ENCODE measurements at regions not wholly inside any gene's neighbourhood (a gene's known extent, or its start where the extent isn't known, plus 50 kb on each side); places are given as distances from the start of the nearest gene placed in this dataset.

GRCh38 chr10:85235258-85235657 is 906.9 kb downstream of the CCSER2 start:
- no peak for ATAC-seq
- no peak for DNase-seq

GRCh38 chr10:85238676-85239075 is 910.3 kb downstream of the CCSER2 start:
- POLR2A ChIA-PET: no interaction called here

More at GRCh38 chr10:85235258-85235657, 906.9 kb downstream of the CCSER2 start:
- H3K36me3 Mint-ChIP-seq: no peaks in the 10 kb centered on the region
- H3K27ac Mint-ChIP-seq: no peak overlapping the region
- peaks cover 0 to 4% (median 0%) of the 10 kb centered on the region in 11 donors for H3K9me3 Mint-ChIP-seq
- Histone ChIP-seq H3K36me3 (ENCODE audit: control insufficient read depth in 2 of 3, insufficient read depth in 3 of 3, low read length in 3 of 3) (no peaks in the 10 kb centered on the region), H3K27ac (ENCODE audit: low read depth, low read length) (no peak overlapping the region), H3K27me3 (ENCODE audit: control insufficient read depth in 2 of 2, insufficient read depth in 2 of 2, low read length in 2 of 2) (no peaks in the 10 kb centered on the region), H3K4me3 (ENCODE audit: low read length) (no peak overlapping the region), H3K9me3 (ENCODE audit: control insufficient read depth in 2 of 3, low read length in 3 of 3) (no peaks in the 10 kb centered on the region), H3K4me1 (ENCODE audit: control insufficient read depth in 2 of 2, insufficient read depth in 2 of 2, low read length in 2 of 2) (no peaks in the 10 kb centered on the region)
- intact Hi-C loops (cut with micrococcal nuclease): no loop called here
- H3K4me1 Mint-ChIP-seq: no peaks in the 10 kb centered on the region
- no peak overlapping the region for H3K4me3 Mint-ChIP-seq
- peaks cover 0 to 14% (median 0%) of the 10 kb centered on the region in 5 donors for H3K27me3 Mint-ChIP-seq
- POLR2A ChIA-PET: no interaction called here
- CTCF ChIA-PET: no interaction called here

GRCh38 chr10:85250304-85250703 is 921.9 kb downstream of the CCSER2 start:
- Histone ChIP-seq H3K4me3 (ENCODE audit: low read length) (no peak overlapping the region), H3K27me3 (ENCODE audit: control insufficient read depth in 2 of 2, insufficient read depth in 2 of 2, low read length in 2 of 2) (no peaks in the 10 kb centered on the region), H3K27ac (ENCODE audit: low read depth, low read length) (no peak overlapping the region), H3K9me3 (ENCODE audit: control insufficient read depth in 2 of 3, low read length in 3 of 3) (no peaks in the 10 kb centered on the region), H3K4me1 (ENCODE audit: control insufficient read depth in 2 of 2, insufficient read depth in 2 of 2, low read length in 2 of 2) (no peaks in the 10 kb centered on the region), H3K36me3 (ENCODE audit: control insufficient read depth in 2 of 3, insufficient read depth in 3 of 3, low read length in 3 of 3) (no peaks in the 10 kb centered on the region)
- no peak for ATAC-seq
- peaks cover 0 to 4% (median 0%) of the 10 kb centered on the region in 11 donors for H3K9me3 Mint-ChIP-seq
- no peak overlapping the region for H3K27ac Mint-ChIP-seq
- intact Hi-C loops (cut with micrococcal nuclease): no loop called here
- H3K27me3 Mint-ChIP-seq: peaks cover 0 to 7% (median 0%) of the 10 kb centered on the region in 5 donors
- H3K36me3 Mint-ChIP-seq: no peaks in the 10 kb centered on the region
- H3K4me1 Mint-ChIP-seq: no peaks in the 10 kb centered on the region
- POLR2A ChIA-PET: no interaction called here
- H3K4me3 Mint-ChIP-seq: no peak overlapping the region
- no peak for DNase-seq
- CTCF ChIA-PET: no interaction called here

More at GRCh38 chr10:85238676-85239075, 910.3 kb downstream of the CCSER2 start:
- no peaks in the 10 kb centered on the region for H3K4me1 ChIP-seq (ENCODE audit: control insufficient read depth in 2 of 2, insufficient read depth in 2 of 2, low read length in 2 of 2)
- ATAC-seq (no peak), DNase-seq (no peak)
- H3K4me3 Mint-ChIP-seq: no peak overlapping the region
- no peak overlapping the region for H3K27ac Mint-ChIP-seq
- H3K36me3 ChIP-seq (ENCODE audit: control insufficient read depth in 2 of 3, insufficient read depth in 3 of 3, low read length in 3 of 3): no peaks in the 10 kb centered on the region
- H3K4me3 ChIP-seq (ENCODE audit: low read length): no peak overlapping the region
- peaks cover 0 to 4% (median 0%) of the 10 kb centered on the region in 11 donors for H3K9me3 Mint-ChIP-seq
- H3K4me1 Mint-ChIP-seq: no peaks in the 10 kb centered on the region
- peaks cover 0 to 14% (median 4%) of the 10 kb centered on the region in 5 donors for H3K27me3 Mint-ChIP-seq
- CTCF ChIA-PET: no interaction called here
- no peaks in the 10 kb centered on the region for H3K9me3 ChIP-seq (ENCODE audit: control insufficient read depth in 2 of 3, low read length in 3 of 3)
- intact Hi-C loops (cut with micrococcal nuclease): no loop called here
- H3K27ac ChIP-seq (ENCODE audit: low read depth, low read length): no peak overlapping the region
- no peaks in the 10 kb centered on the region for H3K27me3 ChIP-seq (ENCODE audit: control insufficient read depth in 2 of 2, insufficient read depth in 2 of 2, low read length in 2 of 2)
- no peaks in the 10 kb centered on the region for H3K36me3 Mint-ChIP-seq

GRCh38 chr10:85256481-85256880 is 928.1 kb downstream of the CCSER2 start:
- H3K27ac Mint-ChIP-seq: no peak overlapping the region

DNA sequence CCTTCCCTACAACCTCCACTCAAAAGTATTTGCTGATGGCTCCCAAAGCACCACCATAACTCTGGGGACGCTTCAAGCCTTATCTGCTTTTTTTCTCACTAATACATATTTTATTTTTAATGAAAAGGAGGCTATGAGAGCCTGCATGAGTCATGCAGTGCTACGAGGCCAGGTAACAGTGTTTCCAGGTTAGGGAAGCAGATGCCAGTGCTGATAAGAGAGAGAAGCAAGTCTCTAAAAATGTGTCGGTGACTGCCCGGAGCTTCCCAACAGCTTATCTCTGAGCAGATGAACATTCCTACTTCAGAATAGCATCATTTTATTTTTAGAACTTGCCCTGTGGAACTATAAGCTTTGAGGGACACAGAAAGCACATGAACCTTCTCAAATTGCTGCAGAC is 931.5 kb downstream of the CCSER2 start:
- H3K36me3 ChIP-seq (ENCODE audit: control insufficient read depth in 2 of 3, insufficient read depth in 3 of 3, low read length in 3 of 3): no peaks in the 10 kb centered on the region
- POLR2A ChIA-PET: no interaction called here
- Mint-ChIP-seq H3K36me3 (peaks cover 0 to 9% (median 0%) of the 10 kb centered on the region in 5 donors), H3K4me1 (no peaks in the 10 kb centered on the region), H3K9me3 (peaks cover 0 to 18% (median 3%) of the 10 kb centered on the region in 11 donors), H3K4me3 (no peak overlapping the region), H3K27me3 (peaks cover 0 to 18% (median 3%) of the 10 kb centered on the region in 5 donors), H3K27ac (no peak overlapping the region)
- no peaks in the 10 kb centered on the region for H3K4me1 ChIP-seq (ENCODE audit: control insufficient read depth in 2 of 2, insufficient read depth in 2 of 2, low read length in 2 of 2)
- intact Hi-C loops (cut with micrococcal nuclease): no loop called here
- H3K9me3 ChIP-seq (ENCODE audit: control insufficient read depth in 2 of 3, low read length in 3 of 3): no peaks in the 10 kb centered on the region
- DNase-seq (no peak), ATAC-seq (no peak)
- no peak overlapping the region for H3K27ac ChIP-seq (ENCODE audit: low read depth, low read length)
- CTCF ChIA-PET: no interaction called here
- H3K4me3 ChIP-seq (ENCODE audit: low read length): no peak overlapping the region
- no peaks in the 10 kb centered on the region for H3K27me3 ChIP-seq (ENCODE audit: control insufficient read depth in 2 of 2, insufficient read depth in 2 of 2, low read length in 2 of 2)

More at GRCh38 chr10:85256481-85256880, 928.1 kb downstream of the CCSER2 start:
- Mint-ChIP-seq H3K27me3 (peaks cover 0 to 23% (median 3%) of the 10 kb centered on the region in 5 donors), H3K9me3 (peaks cover 0 to 12% (median 3%) of the 10 kb centered on the region in 11 donors), H3K36me3 (peaks cover 0 to 9% (median 0%) of the 10 kb centered on the region in 5 donors), H3K4me1 (no peaks in the 10 kb centered on the region), H3K4me3 (no peak overlapping the region)
- CTCF ChIA-PET: no interaction called here
- no peaks in the 10 kb centered on the region for H3K36me3 ChIP-seq (ENCODE audit: control insufficient read depth in 2 of 3, insufficient read depth in 3 of 3, low read length in 3 of 3)
- no peak overlapping the region for H3K27ac ChIP-seq (ENCODE audit: low read depth, low read length)
- H3K27me3 ChIP-seq (ENCODE audit: control insufficient read depth in 2 of 2, insufficient read depth in 2 of 2, low read length in 2 of 2): no peaks in the 10 kb centered on the region
- DNase-seq: no peak
- intact Hi-C loops (cut with micrococcal nuclease): no loop called here
- ATAC-seq: no peak
- no peak overlapping the region for H3K4me3 ChIP-seq (ENCODE audit: low read length)
- POLR2A ChIA-PET: no interaction called here
- H3K9me3 ChIP-seq (ENCODE audit: control insufficient read depth in 2 of 3, low read length in 3 of 3): no peaks in the 10 kb centered on the region
- no peaks in the 10 kb centered on the region for H3K4me1 ChIP-seq (ENCODE audit: control insufficient read depth in 2 of 2, insufficient read depth in 2 of 2, low read length in 2 of 2)

- DNase-seq: no peak
- Mint-ChIP-seq H3K4me3 (no peak overlapping the region), H3K27ac (no peak overlapping the region), H3K4me1 (no peaks in the 10 kb centered on the region), H3K36me3 (peaks cover 0 to 9% (median 0%) of the 10 kb centered on the region in 5 donors), H3K27me3 (peaks cover 0 to 10% (median 5%) of the 10 kb centered on the region in 5 donors), H3K9me3 (peaks cover 0 to 14% (median 0%) of the 10 kb centered on the region in 11 donors)
- ChIA-PET CTCF (no interaction called here), POLR2A (no interaction called here)
- Histone ChIP-seq H3K4me3 (ENCODE audit: low read length) (no peak overlapping the region), H3K27me3 (ENCODE audit: control insufficient read depth in 2 of 2, insufficient read depth in 2 of 2, low read length in 2 of 2) (no peaks in the 10 kb centered on the region), H3K27ac (ENCODE audit: low read depth, low read length) (no peak overlapping the region), H3K4me1 (ENCODE audit: control insufficient read depth in 2 of 2, insufficient read depth in 2 of 2, low read length in 2 of 2) (no peaks in the 10 kb centered on the region), H3K36me3 (ENCODE audit: control insufficient read depth in 2 of 3, insufficient read depth in 3 of 3, low read length in 3 of 3) (no peaks in the 10 kb centered on the region), H3K9me3 (ENCODE audit: control insufficient read depth in 2 of 3, low read length in 3 of 3) (no peaks in the 10 kb centered on the region)
- ATAC-seq: no peak
- intact Hi-C loops (cut with micrococcal nuclease): no loop called here
These were observed 934.6 kb downstream of the CCSER2 start for GRCh38 chr10:85262992-85263391.

DNA sequence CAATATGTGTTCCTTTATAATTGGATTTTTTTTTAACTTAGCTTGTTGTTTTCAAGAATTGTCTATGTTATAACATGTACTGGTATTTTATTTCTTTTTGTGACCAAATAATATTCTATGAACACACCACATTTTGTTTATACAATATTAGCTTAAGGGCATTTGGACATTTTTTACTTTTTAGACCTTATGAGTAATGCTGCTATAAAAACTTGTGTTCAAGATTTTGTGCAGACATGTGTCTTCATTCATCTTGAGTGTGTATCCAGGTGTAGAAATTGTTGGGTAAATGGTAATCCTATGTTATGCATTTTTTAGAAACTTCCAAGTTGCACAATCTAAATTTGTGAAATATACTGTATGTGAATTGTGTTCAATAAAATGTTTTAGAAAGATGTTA is 936.7 kb downstream of the CCSER2 start:
- Mint-ChIP-seq H3K9me3 (peaks cover 0 to 17% (median 4%) of the 10 kb centered on the region in 11 donors), H3K4me3 (no peak overlapping the region), H3K4me1 (no peaks in the 10 kb centered on the region), H3K27ac (no peak overlapping the region), H3K36me3 (peaks cover 0 to 4% (median 0%) of the 10 kb centered on the region in 5 donors), H3K27me3 (peaks cover 0 to 5% (median 0%) of the 10 kb centered on the region in 5 donors)
- Histone ChIP-seq H3K4me3 (ENCODE audit: low read length) (no peak overlapping the region), H3K36me3 (ENCODE audit: control insufficient read depth in 2 of 3, insufficient read depth in 3 of 3, low read length in 3 of 3) (no peaks in the 10 kb centered on the region), H3K9me3 (ENCODE audit: control insufficient read depth in 2 of 3, low read length in 3 of 3) (no peaks in the 10 kb centered on the region), H3K4me1 (ENCODE audit: control insufficient read depth in 2 of 2, insufficient read depth in 2 of 2, low read length in 2 of 2) (no peaks in the 10 kb centered on the region), H3K27ac (ENCODE audit: low read depth, low read length) (no peak overlapping the region), H3K27me3 (ENCODE audit: control insufficient read depth in 2 of 2, insufficient read depth in 2 of 2, low read length in 2 of 2) (no peaks in the 10 kb centered on the region)
- no peak for DNase-seq
- intact Hi-C loops (cut with micrococcal nuclease): no loop called here
- ChIA-PET POLR2A (no interaction called here), CTCF (no interaction called here)
- no peak for ATAC-seq

All from naive thymus-derived CD4-positive, alpha-beta T cell (primary cell).